ENCODE measurements at regions not wholly inside any gene's neighbourhood (a gene's known extent, or its start where the extent isn't known, plus 50 kb on each side); places are given as distances from the start of the nearest gene placed in this dataset.

DNA sequence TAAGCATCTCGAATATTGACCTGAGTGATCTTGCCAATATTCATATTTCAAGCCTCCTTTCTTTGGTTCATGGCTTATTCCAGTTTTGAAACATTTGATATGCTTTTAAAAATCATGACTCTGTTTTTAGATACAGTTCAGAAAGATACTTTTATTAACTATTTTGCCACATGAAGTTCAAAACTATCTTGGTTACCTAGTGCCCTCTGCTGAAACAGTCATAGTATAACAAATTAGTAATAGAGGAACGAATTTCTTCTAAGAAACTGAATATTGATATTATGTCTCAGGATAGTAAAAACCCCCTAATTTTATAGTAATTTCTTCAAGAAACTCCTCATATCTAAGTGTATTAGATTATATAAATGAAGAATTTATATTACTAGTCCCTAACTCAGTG is 52.6 kb upstream of the RC3H1 start:
- Histone ChIP-seq H4K8ac (ENCODE audit: extremely low read depth, insufficient read depth, low read length) (no peak overlapping the region), H3K27me3 (replicated peaks in 1 of 4; ENCODE audit: control insufficient read depth in 3 of 4, extremely low read depth in 1 of 4, insufficient read depth in 3 of 4, low read length in 3 of 4) (no peaks in the 10 kb centered on the region), H3K14ac (ENCODE audit: insufficient read length) (no peak overlapping the region), H4K5ac (ENCODE audit: insufficient read length, low read depth, low read length) (no peak overlapping the region), H3K4ac (replicated peaks; ENCODE audit: insufficient read length, low read depth, low read length) (no peak overlapping the region), H2BK120ac (replicated peaks; ENCODE audit: low read depth, low read length) (no peak overlapping the region), H3K4me3 (ENCODE audit: extremely low read depth in 1 of 4, insufficient read depth in 2 of 4, low read depth in 3 of 4, low read length in 4 of 4) (no peak overlapping the region), H3K23ac (ENCODE audit: insufficient read length) (no peak overlapping the region), H2AK5ac (ENCODE audit: low read depth, low read length) (no peak overlapping the region), H2BK5ac (ENCODE audit: low read depth, low read length) (no peak overlapping the region), H3K56ac (replicated peaks; ENCODE audit: insufficient read length, low read depth, low read length) (no peak overlapping the region), H3K79me2 (ENCODE audit: control insufficient read depth in 1 of 2, insufficient read depth in 2 of 2, low read length in 2 of 2) (no peaks in the 10 kb centered on the region), H3K79me1 (ENCODE audit: low read depth, low read length) (no peaks in the 10 kb centered on the region), H4K91ac (replicated peaks; ENCODE audit: insufficient read length, low read length) (no peak overlapping the region), H2BK12ac (ENCODE audit: low read depth, low read length) (no peak overlapping the region), H3K4me1 (replicated peaks in 1 of 4; ENCODE audit: control insufficient read depth in 3 of 4, insufficient read depth in 4 of 4, low read length in 3 of 4) (peaks cover 0 to 4% (median 0%) of the 10 kb centered on the region in 4 experiments; a peak in 1 of 7 replicates), H3K18ac (ENCODE audit: extremely low read depth, low read length) (no peak overlapping the region), H3K4me2 (ENCODE audit: insufficient read depth in 1 of 2, low read depth in 2 of 2, low read length in 2 of 2) (no peak overlapping the region), H3K27ac (ENCODE audit: low read depth, low read length) (no peak overlapping the region), H3K36me3 (ENCODE audit: control insufficient read depth in 2 of 4, insufficient read depth in 4 of 4, low read length in 3 of 4) (no peaks in the 10 kb centered on the region), H2BK20ac (ENCODE audit: low read length) (no peak overlapping the region), H3K9me3 (ENCODE audit: insufficient read depth in 2 of 2, low read depth in 1 of 2, low read length in 1 of 2) (no peaks in the 10 kb centered on the region), H4K20me1 (replicated peaks in 1 of 2; ENCODE audit: control insufficient read depth in 1 of 2, insufficient read depth in 2 of 2, low read length in 2 of 2) (no peaks in the 10 kb centered on the region), H3K9ac (replicated peaks in 1 of 4; ENCODE audit: extremely low read depth in 1 of 4, low read depth in 3 of 4, low read length in 3 of 4) (no peak overlapping the region), H2BK15ac (ENCODE audit: low read length) (no peak overlapping the region), H3K23me2 (ENCODE audit: low read depth, low read length) (no peaks in the 10 kb centered on the region; the same call in 1 of the 2 replicates), H2AFZ (ENCODE audit: low read length) (no peak overlapping the region)
- ChIA-PET POLR2A (ENCODE audit: partially characterized antibody) (no interaction called here), CTCF (ENCODE audit: partially characterized antibody) (interaction anchor here (0.5 to 1.1 kb wide), 3 partner anchors 11 to 290 kb away, joined by 3 read pairs; no protein-coding TSS in a partner anchor)
- FAIRE-seq (no peak), DNase-seq (ENCODE audit: low read depth in 1 of 2, low spot score in 2 of 2) (no peak)
- TF ChIP-seq POU5F1 (IDR thresholded peaks at IDR 0.05; ENCODE audit: low read depth, low read length) (no peak), MAFK (IDR thresholded peaks at IDR 0.05; ENCODE audit: low read depth, low read length) (no peak), HDAC6 (IDR thresholded peaks at IDR 0.05; ENCODE audit: low read depth, low read length) (no peak), EP300 (IDR thresholded peaks at IDR 0.05; ENCODE audit: borderline replicate concordance in 1 of 2, low read depth in 2 of 2, low read length in 2 of 2) (no peak), GABPA (IDR thresholded peaks at IDR 0.05; ENCODE audit: borderline replicate concordance, insufficient read depth, low read length) (no peak), CTCF (IDR thresholded peaks at IDR 0.05; ENCODE audit: control extremely low read depth in 1 of 3, insufficient read depth in 1 of 3, low read depth in 1 of 3, low read length in 3 of 3) (peak in 1 of 3 experiments; percentile 13; a peak in 1 of 4 replicates), KDM4A (IDR thresholded peaks at IDR 0.05; ENCODE audit: low read depth, low read length, severe bottlenecking) (no peak), RAD21 (IDR thresholded peaks at IDR 0.05 in 1 of 2, conservative IDR thresholded peaks at IDR 0.05 in 1 of 2; ENCODE audit: low read depth in 2 of 2, low read length in 2 of 2) (peak in 1 of 2 experiments; percentile 55; a peak in 3 of 4 replicates)
- WGBS, 2 experiments (ENCODE audit: extremely low coverage in 1 of 2, insufficient coverage in 1 of 2, insufficient read length in 1 of 2, insufficient replicate concordance in 2 of 2, low coverage in 1 of 2, low lambda C conversion rate in 2 of 2, missing lambda C conversion rate in 1 of 2): 89% methylated on average over 2 of the region's 2 CpGs; no CpG with 5 or more reads in 1 of the 2 experiments
